Right atrium auricular region (tissue), 2 donors: ENCODE measurements at regions not wholly inside any gene's neighbourhood (a gene's known extent, or its start where the extent isn't known, plus 50 kb on each side); places are given as distances from the start of the nearest gene placed in this dataset.
"Not testable (repeated sequence)": the region's sequence is repeated elsewhere in the genome, so short reads cannot be mapped to it uniquely, and the experiment has no call there.

ENCODE experiments used
- DNase-seq: peaks from one replicate; pipeline ENCODE4 v3.0.0-alpha.2; 2019; ENCODE audit warnings: low spot score
- H3K27ac ChIP-seq, 2 donors: fragments of 200-600 bp; sonication (generic); 1 replicate in 1 of 2; 2 replicates in 1 of 2; pipeline ENCODE4 v1.5.1; 2016 to 2019
- H3K27me3 ChIP-seq, 2 donors: fragments of 200-600 bp; sonication (generic); one replicate each; pipeline versions ENCODE4 v1.5.1 to v1.6.0; 2017 to 2019
- H3K36me3 ChIP-seq: fragments of 200-600 bp; sonication (generic); one replicate; pipeline ENCODE4 v1.5.1; 2016
- H3K4me1 ChIP-seq, 2 donors: fragments of 200-600 bp; sonication (generic); one replicate each; pipeline versions ENCODE4 v1.5.1 to v1.6.0; 2017 to 2019
- H3K4me3 ChIP-seq, 2 donors: fragments of 200-600 bp; sonication (generic); 1 replicate in 1 of 2; 2 replicates in 1 of 2; pipeline ENCODE4 v1.5.1; 2017 to 2019; ENCODE audit warnings: mild to moderate bottlenecking in 1 of 2, moderate library complexity in 1 of 2
- H3K9me3 ChIP-seq, 2 donors: fragments of 200-600 bp; sonication (generic); one replicate each; pipeline ENCODE4 v1.5.1; 2019
- TF ChIP-seq, protein P1 (sequence below), 2 donors: fragments of 200-600 bp; sonication (generic); IDR thresholded peaks; one replicate each; pipeline ENCODE4 v1.5.1; 2019; ENCODE audit warnings: antibody characterized with exemption in 2 of 2

DNA sequence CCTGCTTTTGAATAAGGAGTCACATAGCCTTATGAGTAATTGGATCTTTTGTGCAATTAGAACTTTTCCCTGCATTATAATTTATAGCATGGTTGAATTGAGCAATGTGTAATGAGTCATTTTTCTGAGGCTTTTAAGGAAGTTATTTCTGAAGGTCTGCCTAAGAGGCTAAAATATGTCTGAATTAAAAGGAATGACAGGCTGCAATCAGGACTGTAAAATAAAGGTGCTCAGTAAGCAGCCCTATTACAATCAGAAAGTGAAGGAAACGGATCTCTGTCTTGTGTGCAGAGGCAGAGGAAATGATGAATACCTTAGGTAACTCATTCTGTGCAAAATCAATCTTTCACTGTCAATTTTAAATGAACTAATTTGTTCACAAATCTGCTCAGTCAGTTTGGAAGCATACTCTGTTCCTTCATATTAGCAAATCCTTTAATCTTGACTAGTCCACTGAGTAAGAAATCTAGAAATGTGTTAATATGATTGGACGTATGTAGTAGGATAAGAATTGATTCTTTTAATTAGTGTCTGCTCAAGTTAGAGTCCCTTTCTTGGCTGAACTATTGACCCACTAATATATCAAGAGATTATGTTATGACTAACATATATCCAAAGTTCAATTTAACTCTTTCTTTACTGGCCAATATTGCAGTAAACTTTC is 290.1 kb downstream of the ZIC1 start:
- H3K4me1 ChIP-seq: peaks cover 0 to 11% of the 10 kb centered on the region in 2 donors
- DNase-seq: no peak
- no peak overlapping the region for H3K27ac ChIP-seq
- H3K36me3 ChIP-seq: no peaks in the 10 kb centered on the region
- no peak overlapping the region for H3K4me3 ChIP-seq
- TF ChIP-seq, protein P1, sequence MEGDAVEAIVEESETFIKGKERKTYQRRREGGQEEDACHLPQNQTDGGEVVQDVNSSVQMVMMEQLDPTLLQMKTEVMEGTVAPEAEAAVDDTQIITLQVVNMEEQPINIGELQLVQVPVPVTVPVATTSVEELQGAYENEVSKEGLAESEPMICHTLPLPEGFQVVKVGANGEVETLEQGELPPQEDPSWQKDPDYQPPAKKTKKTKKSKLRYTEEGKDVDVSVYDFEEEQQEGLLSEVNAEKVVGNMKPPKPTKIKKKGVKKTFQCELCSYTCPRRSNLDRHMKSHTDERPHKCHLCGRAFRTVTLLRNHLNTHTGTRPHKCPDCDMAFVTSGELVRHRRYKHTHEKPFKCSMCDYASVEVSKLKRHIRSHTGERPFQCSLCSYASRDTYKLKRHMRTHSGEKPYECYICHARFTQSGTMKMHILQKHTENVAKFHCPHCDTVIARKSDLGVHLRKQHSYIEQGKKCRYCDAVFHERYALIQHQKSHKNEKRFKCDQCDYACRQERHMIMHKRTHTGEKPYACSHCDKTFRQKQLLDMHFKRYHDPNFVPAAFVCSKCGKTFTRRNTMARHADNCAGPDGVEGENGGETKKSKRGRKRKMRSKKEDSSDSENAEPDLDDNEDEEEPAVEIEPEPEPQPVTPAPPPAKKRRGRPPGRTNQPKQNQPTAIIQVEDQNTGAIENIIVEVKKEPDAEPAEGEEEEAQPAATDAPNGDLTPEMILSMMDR (IDR thresholded peaks at IDR 0.05): no peak
- H3K9me3 ChIP-seq: no peaks in the 10 kb centered on the region
- no peaks in the 10 kb centered on the region for H3K27me3 ChIP-seq

DNA sequence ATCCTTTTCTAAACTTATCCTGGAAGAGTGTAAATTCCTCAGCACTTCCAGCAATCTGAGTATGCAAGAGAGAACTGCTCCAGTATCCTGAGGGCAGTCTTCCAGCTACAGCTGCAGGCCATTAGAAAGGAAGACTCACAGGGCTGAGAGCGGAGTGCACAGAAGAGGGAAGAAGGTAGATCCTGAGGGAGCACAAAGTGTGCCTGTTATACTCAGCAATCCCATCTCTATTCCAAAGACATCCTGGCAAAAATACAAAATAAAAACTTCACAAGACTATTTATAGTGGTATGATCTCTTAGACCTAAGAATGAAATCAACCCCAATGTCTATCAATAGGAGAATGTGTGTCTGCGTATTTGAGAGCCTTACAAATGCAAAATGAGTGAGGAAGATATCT is 292.0 kb downstream of the ZIC1 start:
- TF ChIP-seq, protein P1 (IDR thresholded peaks at IDR 0.05): no peak
- Histone ChIP-seq H3K36me3 (no peaks in the 10 kb centered on the region), H3K4me1 (peaks cover 0 to 19% of the 10 kb centered on the region in 2 donors), H3K27me3 (no peaks in the 10 kb centered on the region), H3K9me3 (no peaks in the 10 kb centered on the region), H3K27ac (peak overlapping the region in 1 of 2 donors; percentile 41), H3K4me3 (no peak overlapping the region)
- DNase-seq: no peak

DNA sequence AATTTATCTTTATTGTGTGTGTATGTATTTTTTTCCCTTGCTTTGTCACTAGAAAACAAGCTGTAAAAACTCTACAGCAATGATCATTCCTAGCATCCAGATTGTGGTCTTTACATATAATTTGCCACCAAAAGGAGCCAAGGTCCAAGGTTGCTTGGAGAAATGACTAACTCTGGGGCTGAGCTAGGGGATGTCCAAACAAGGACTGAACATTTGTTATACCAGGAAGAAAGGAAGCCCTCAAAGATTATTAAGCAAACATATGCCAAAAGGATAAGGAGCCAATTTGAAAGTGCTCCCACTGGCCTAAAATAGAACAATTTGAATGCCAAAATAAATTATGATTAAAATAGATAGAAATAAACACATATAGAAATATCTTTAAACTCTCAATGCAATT is 293.3 kb downstream of the ZIC1 start:
- no peak overlapping the region for H3K4me3 ChIP-seq
- no peaks in the 10 kb centered on the region for H3K27me3 ChIP-seq
- TF ChIP-seq, protein P1 (IDR thresholded peaks at IDR 0.05): no peak
- H3K27ac ChIP-seq: no peak overlapping the region
- no peak for DNase-seq
- no peaks in the 10 kb centered on the region for H3K9me3 ChIP-seq
- H3K36me3 ChIP-seq: no peaks in the 10 kb centered on the region
- peaks cover 0 to 19% of the 10 kb centered on the region in 2 donors for H3K4me1 ChIP-seq

DNA sequence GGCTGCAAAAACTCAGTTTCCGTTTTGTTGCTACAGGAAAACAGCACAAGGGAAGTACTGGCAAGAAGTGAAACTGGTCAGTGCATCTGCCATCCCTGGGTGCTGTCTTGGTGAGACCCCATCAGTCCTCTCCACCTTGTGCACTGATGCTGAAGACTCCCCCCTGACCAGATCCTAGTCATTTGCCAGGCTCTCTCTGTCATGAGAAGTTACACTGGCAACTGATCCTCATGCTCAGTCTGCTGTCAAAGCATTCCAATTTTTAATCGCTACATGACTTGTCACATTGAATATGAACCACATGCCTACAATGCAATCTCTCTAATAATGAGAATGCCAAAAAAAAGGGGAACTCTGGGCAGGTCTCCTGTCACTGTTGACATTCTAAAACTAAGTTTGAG is 296.5 kb downstream of the ZIC1 start:
- peaks cover 0 to 19% of the 10 kb centered on the region in 2 donors for H3K4me1 ChIP-seq
- no peaks in the 10 kb centered on the region for H3K36me3 ChIP-seq
- no peak for DNase-seq
- H3K27me3 ChIP-seq: no peaks in the 10 kb centered on the region
- H3K4me3 ChIP-seq: no peak overlapping the region
- TF ChIP-seq, protein P1 (IDR thresholded peaks at IDR 0.05): no peak
- H3K27ac ChIP-seq: peak overlapping the region in 1 of 2 donors; percentile 32
- no peaks in the 10 kb centered on the region for H3K9me3 ChIP-seq

DNA sequence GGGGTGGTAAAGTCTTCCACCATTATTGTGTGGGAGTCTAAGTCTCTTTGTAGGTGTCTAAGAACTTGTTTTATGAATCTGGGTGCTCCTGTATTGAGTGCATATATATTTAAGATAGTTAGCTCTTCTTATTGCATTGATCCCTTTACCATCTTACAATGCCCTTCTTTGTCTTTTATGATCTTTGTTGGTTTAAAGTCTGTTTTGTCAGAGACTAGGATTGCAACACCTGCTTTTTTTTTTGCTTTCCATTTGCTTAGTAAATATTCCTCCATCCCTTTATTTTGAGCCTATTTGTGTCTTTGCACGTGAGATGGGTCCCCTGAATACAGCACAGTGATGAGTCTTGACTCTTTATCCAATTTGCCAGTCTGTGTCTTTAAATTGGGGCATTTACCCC is 301.6 kb downstream of the ZIC1 start:
- not testable (repeated sequence) for H3K27me3 ChIP-seq, DNase-seq, H3K9me3 ChIP-seq, H3K4me3 ChIP-seq, H3K27ac ChIP-seq, H3K36me3 ChIP-seq
- peaks cover 0 to 14% of the 10 kb centered on the region in 2 donors for H3K4me1 ChIP-seq

DNA sequence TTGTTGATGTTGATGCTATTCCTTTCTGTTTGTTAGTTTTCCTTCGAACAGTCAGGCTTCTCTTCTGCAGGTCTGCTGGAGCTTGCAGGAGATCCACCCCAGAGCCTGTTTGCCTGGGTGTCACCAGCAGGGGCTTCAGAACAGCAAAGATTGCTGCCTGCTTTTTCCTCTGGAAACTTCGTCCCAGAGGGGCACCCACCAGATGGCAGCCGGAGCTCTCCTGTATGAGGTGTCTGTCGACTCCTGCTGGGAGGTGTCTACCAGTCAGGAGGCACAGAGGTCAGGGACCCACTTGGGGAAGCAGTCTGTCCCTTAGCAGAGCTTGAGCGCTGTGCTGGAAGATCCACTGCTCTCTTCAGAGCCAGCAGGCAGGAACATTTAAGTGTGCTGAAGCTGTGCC is 303.2 kb downstream of the ZIC1 start:
- Histone ChIP-seq H3K27me3 (no peaks in the 10 kb centered on the region), H3K36me3 (no peaks in the 10 kb centered on the region), H3K4me3 (no peak overlapping the region), H3K4me1 (peaks cover 0 to 10% of the 10 kb centered on the region in 2 donors), H3K9me3 (no peaks in the 10 kb centered on the region), H3K27ac (peak overlapping the region in 1 of 2 donors; percentile 54)
- TF ChIP-seq, protein P1 (IDR thresholded peaks at IDR 0.05): peak in 1 of 2 donors; percentile 37
- no peak for DNase-seq

DNA sequence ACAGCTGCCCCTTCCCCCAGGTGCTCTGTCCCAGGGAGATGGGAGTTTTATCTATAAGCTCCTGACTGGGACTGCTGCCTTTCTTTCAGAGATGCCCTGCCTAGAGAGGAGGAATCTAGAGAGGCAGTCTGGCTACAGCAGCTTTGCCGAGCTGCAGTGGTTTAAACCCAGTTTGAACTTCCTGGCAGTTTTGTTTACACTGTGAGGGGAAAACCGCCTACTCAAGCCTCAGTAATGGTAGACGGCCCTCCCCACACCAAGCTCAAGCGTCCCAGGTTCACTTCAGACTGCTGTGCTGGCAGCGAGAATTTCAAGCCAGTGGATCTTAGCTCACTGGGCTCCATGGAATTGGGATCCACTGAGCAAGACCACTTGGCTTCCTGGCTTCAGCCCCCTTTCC is 303.6 kb downstream of the ZIC1 start:
- H3K27me3 ChIP-seq, H3K36me3 ChIP-seq, H3K4me3 ChIP-seq, DNase-seq, H3K9me3 ChIP-seq: not testable (repeated sequence)
- peaks cover 0 to 10% of the 10 kb centered on the region in 2 donors for H3K4me1 ChIP-seq
- peak overlapping the region; percentile 54 to 63 for H3K27ac ChIP-seq
